ENCODE measurements at regions not wholly inside any gene's neighbourhood (a gene's known extent, or its start where the extent isn't known, plus 50 kb on each side); places are given as distances from the start of the nearest gene placed in this dataset.

- Histone ChIP-seq H3K27me3 (replicated peaks; ENCODE audit: insufficient read depth, low read length) (no peaks in the 10 kb centered on the region), H3F3A (ENCODE audit: insufficient read depth, low read length) (no peaks in the 10 kb centered on the region), H4K20me1 (ENCODE audit: insufficient read depth, low read length) (no peaks in the 10 kb centered on the region), H3K9ac (ENCODE audit: low read length) (no peak overlapping the region), H3K4me1 (ENCODE audit: low read length) (no peaks in the 10 kb centered on the region), H3K4me2 (ENCODE audit: low read depth, low read length) (no peak overlapping the region), H3K9me2 (replicated peaks; ENCODE audit: insufficient read depth, low read length) (no peaks in the 10 kb centered on the region), H3K9me3 (replicated peaks; ENCODE audit: insufficient read depth, low read length) (no peaks in the 10 kb centered on the region), H2AFZ (ENCODE audit: low read length) (no peak overlapping the region), H3K27ac (ENCODE audit: low read length) (no peak overlapping the region), H3K4me3 (ENCODE audit: low read length) (no peak overlapping the region), H3K79me2 (ENCODE audit: low read length) (no peaks in the 10 kb centered on the region), H3K36me3 (replicated peaks; ENCODE audit: insufficient read depth, low read length) (no peaks in the 10 kb centered on the region)
- no peak for DNase-seq
- TF ChIP-seq EZH2 (optimal IDR thresholded peaks at IDR 0.05; ENCODE audit: low read depth, low read length): no peak
- no peak for TF ChIP-seq EZH2phosphoT487 (IDR thresholded peaks at IDR 0.05; ENCODE audit: low read length)
- TF ChIP-seq CTCF (IDR thresholded peaks at IDR 0.05; ENCODE audit: low read length): no peak
These were observed 167.4 kb upstream of the LRFN2 start for GRCh38 chr6:40754461-40755045.

GRCh38 chr6:40753675-40754448 is 166.7 kb upstream of the LRFN2 start:
- Histone ChIP-seq H3K4me2 (ENCODE audit: low read depth, low read length) (no peak overlapping the region), H4K20me1 (ENCODE audit: insufficient read depth, low read length) (no peaks in the 10 kb centered on the region), H3K4me1 (ENCODE audit: low read length) (no peaks in the 10 kb centered on the region), H3K27me3 (replicated peaks; ENCODE audit: insufficient read depth, low read length) (no peaks in the 10 kb centered on the region), H3K9ac (ENCODE audit: low read length) (no peak overlapping the region), H3K36me3 (replicated peaks; ENCODE audit: insufficient read depth, low read length) (no peaks in the 10 kb centered on the region), H3K9me3 (replicated peaks; ENCODE audit: insufficient read depth, low read length) (no peaks in the 10 kb centered on the region), H2AFZ (ENCODE audit: low read length) (no peak overlapping the region), H3K27ac (ENCODE audit: low read length) (no peak overlapping the region), H3K9me2 (replicated peaks; ENCODE audit: insufficient read depth, low read length) (no peaks in the 10 kb centered on the region), H3F3A (ENCODE audit: insufficient read depth, low read length) (no peaks in the 10 kb centered on the region), H3K79me2 (ENCODE audit: low read length) (no peaks in the 10 kb centered on the region), H3K4me3 (ENCODE audit: low read length) (no peak overlapping the region)
- DNase-seq: no peak
- TF ChIP-seq EZH2phosphoT487 (IDR thresholded peaks at IDR 0.05; ENCODE audit: low read length) (no peak), CTCF (IDR thresholded peaks at IDR 0.05; ENCODE audit: low read length) (no peak), EZH2 (optimal IDR thresholded peaks at IDR 0.05; ENCODE audit: low read depth, low read length) (no peak)

GRCh38 chr6:40753048-40753447 is 165.9 kb upstream of the LRFN2 start:
- no peaks in the 10 kb centered on the region for H3K79me2 ChIP-seq (ENCODE audit: low read length)
- no peak for DNase-seq
- H3K4me1 ChIP-seq (ENCODE audit: low read length): no peaks in the 10 kb centered on the region
- H3K4me3 ChIP-seq (ENCODE audit: low read length): no peak overlapping the region
- no peaks in the 10 kb centered on the region for H3K27me3 ChIP-seq (replicated peaks; ENCODE audit: insufficient read depth, low read length)
- no peaks in the 10 kb centered on the region for H3K9me2 ChIP-seq (replicated peaks; ENCODE audit: insufficient read depth, low read length)
- H3F3A ChIP-seq (ENCODE audit: insufficient read depth, low read length): no peaks in the 10 kb centered on the region
- no peaks in the 10 kb centered on the region for H3K9me3 ChIP-seq (replicated peaks; ENCODE audit: insufficient read depth, low read length)
- H4K20me1 ChIP-seq (ENCODE audit: insufficient read depth, low read length): no peaks in the 10 kb centered on the region
- no peaks in the 10 kb centered on the region for H3K36me3 ChIP-seq (replicated peaks; ENCODE audit: insufficient read depth, low read length)
- H3K27ac ChIP-seq (ENCODE audit: low read length): no peak overlapping the region
- H3K4me2 ChIP-seq (ENCODE audit: low read depth, low read length): no peak overlapping the region
- no peak overlapping the region for H2AFZ ChIP-seq (ENCODE audit: low read length)
- H3K9ac ChIP-seq (ENCODE audit: low read length): no peak overlapping the region
- TF ChIP-seq EZH2phosphoT487 (IDR thresholded peaks at IDR 0.05; ENCODE audit: low read length): no peak
- TF ChIP-seq CTCF (IDR thresholded peaks at IDR 0.05; ENCODE audit: low read length): no peak
- no peak for TF ChIP-seq EZH2 (optimal IDR thresholded peaks at IDR 0.05; ENCODE audit: low read depth, low read length)

Data from MM.1S (cell line).